ENCODE measurements at regions not wholly inside any gene's neighbourhood (a gene's known extent, or its start where the extent isn't known, plus 50 kb on each side); places are given as distances from the start of the nearest gene placed in this dataset.
"Not testable (repeated sequence)": the region's sequence is repeated elsewhere in the genome, so short reads cannot be mapped to it uniquely, and the experiment has no call there.

GRCh38 chr13:65600702-65601101 lies 1629.4 kb downstream of the PCDH9 start:
- no peak for DNase-seq (ENCODE audit: low read depth in 3 of 3)

DNA sequence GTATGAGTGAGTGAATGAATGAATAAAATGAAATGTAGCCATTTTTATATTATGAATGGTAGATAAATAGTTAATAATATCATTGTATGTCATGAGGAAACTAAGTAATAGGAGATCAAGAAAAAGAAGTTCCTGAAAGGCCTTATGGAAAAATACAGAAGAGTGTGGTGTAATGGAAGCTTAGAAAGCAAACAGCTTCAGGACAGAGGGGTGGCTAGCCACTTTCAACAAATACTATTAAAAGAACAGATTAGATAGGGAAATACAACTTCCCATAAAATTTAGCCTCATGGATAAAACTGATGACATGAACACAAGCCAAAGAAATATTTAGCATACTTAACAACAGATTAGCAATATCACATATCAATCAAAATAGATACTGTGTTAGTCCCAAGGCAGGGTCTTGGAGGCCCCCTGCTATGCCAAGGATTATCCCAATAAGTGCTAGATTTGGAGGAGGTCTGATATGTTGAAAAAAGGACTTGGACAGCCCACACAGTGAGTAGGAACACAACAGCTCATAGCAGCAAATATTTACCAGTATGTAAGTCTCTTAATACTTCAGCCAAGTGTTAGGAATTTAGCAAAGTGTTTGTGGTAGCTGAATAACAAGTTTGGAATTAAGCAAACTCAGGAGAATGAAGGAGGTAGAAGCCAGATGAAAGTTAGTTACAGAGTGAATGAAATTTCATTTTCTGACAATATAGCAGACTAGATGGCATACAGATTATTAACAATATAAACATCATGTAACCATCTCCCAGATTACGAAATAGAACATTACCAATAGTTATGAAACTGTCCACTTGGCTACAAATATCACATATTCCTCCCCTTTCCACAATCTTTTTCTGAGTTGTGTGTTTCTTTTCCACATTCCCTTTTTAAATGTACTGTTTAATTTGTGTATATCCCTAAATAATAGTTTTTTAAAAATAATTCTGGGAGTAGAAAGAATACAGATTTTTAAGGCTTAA lies 1632.0 kb downstream of the PCDH9 start:
- DNase-seq (ENCODE audit: low read depth in 3 of 3), result no peak

- no peak for DNase-seq (ENCODE audit: low read depth in 3 of 3)
Observed at GRCh38 chr13:65595916-65596315, 1634.2 kb downstream of the PCDH9 start.

GRCh38 chr13:65594298-65594781 lies 1635.8 kb downstream of the PCDH9 start:
- DNase-seq (ENCODE audit: low read depth in 3 of 3), result no peak

GRCh38 chr13:65593298-65593874 lies 1636.8 kb downstream of the PCDH9 start:
- no peak for DNase-seq (ENCODE audit: low read depth in 3 of 3)

DNA sequence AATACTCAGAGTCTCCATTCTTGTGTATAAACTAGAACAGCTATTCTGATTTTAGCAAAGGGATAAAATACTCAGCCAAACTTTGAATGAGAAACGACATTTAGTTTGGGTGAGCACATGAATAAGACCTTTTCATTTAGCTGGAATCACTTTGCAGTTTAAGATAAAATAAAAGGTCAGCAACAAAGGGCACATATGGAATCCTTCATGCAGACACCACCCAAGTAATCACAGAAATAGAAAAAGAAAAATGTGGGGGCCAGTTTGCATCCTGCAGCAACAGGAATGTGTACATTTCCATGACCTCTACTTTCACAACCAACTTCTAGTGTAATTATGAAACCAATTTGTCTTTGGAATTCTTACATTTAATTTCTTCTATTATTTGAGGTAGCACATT lies 1637.4 kb downstream of the PCDH9 start:
- DNase-seq (ENCODE audit: low read depth in 3 of 3), result no peak

- DNase-seq (ENCODE audit: low read depth in 3 of 3), result no peak
Observed at GRCh38 chr13:65585346-65585745, 1644.8 kb downstream of the PCDH9 start.

GRCh38 chr13:65584126-65584525 lies 1646.0 kb downstream of the PCDH9 start:
- no peak for DNase-seq (ENCODE audit: low read depth in 3 of 3)

GRCh38 chr13:65582160-65582559 lies 1648.0 kb downstream of the PCDH9 start:
- no peak for DNase-seq (ENCODE audit: low read depth in 3 of 3)

GRCh38 chr13:65564561-65564960 lies 1665.6 kb downstream of the PCDH9 start:
- not testable (repeated sequence) for DNase-seq (ENCODE audit: low read depth in 3 of 3)

DNA sequence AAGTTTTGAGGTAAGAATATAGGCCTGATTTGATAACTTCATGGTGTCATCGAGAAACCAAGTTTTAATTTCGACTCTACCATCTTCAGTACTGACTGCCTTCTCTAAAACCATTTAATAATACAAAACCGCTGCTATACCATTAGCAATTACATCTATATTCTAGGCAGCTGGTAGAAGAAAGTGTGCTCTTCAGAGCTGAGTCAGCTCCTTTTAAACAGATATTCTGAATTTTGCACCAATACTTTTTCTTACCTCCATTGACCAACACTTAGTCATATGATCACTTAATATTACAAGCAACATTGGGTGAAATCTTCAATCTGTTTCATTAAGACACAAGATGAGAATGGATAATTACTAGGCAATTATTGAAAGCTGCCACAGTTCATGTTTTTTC lies 1667.8 kb downstream of the PCDH9 start:
- no peak for DNase-seq (ENCODE audit: low read depth in 3 of 3)

- no peak for DNase-seq (ENCODE audit: low read depth in 3 of 3)
Observed at GRCh38 chr13:65560936-65561335, 1669.2 kb downstream of the PCDH9 start.

DNA sequence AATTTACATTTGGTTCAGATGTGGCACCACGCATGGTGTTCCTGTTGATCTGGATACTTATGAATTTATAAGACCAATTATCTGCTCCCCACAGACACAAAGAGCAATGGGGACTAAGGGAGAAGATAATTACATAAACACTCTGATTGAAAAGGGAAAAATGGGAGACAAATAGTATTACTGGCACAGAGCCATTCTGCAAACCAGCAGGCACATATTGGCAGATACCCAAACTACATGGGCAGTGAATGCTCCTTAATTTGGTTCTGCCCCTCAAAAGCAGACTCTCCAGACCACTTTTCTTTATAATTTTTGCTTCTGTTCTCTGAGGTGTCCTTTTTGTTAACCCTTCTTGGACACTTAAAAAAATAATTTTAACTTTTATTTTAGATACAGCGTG lies 1674.2 kb downstream of the PCDH9 start:
- DNase-seq (ENCODE audit: low read depth in 3 of 3), result no peak

GRCh38 chr13:65553096-65553727 lies 1676.9 kb downstream of the PCDH9 start:
- no peak for DNase-seq (ENCODE audit: low read depth in 3 of 3)

DNA sequence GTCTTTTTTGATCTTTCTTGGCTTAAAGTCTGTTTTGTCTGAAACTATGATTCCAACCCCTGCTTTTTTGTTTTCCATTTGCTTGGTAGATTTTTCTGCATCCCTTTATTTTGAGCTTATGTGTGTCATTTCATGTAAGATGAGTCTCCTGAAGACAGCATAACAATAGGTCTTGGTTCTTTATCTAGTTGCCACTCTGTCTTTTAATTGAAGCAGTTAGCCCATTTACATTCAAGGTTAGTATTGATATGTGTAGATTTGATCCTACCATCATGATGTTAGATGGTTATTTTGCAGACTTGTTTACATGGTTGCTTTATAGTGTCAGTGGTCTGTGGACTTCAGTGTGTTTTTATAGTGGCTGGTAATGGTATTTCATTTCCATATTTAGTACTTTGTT lies 1678.9 kb downstream of the PCDH9 start:
- no peak for DNase-seq (ENCODE audit: low read depth in 3 of 3)

- DNase-seq (ENCODE audit: low read depth in 3 of 3), result no peak
Observed at GRCh38 chr13:65540175-65540574, 1690.0 kb downstream of the PCDH9 start.

DNA sequence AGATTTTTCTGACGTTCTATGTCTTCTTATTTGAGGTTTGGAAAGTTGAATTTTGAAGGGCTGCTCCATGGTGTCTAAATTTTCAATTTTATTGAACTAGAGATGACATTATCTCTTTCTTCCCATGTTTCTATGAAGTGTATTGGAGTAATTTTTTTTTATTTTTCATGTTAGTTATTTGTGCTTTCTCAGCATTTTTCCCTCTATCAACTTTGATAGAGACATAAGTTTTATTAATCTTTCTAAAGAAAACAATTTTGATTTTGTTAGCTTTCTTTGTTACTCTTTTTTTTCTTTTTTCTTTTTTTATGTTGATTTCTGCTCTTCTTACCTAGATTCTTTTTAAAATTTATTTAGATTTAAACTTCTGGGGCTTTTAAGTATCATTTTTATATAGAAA lies 1694.8 kb downstream of the PCDH9 start:
- DNase-seq (ENCODE audit: low read depth in 3 of 3), result no peak

GRCh38 chr13:65532231-65532630 lies 1697.9 kb downstream of the PCDH9 start:
- no peak for DNase-seq (ENCODE audit: low read depth in 3 of 3)

DNA sequence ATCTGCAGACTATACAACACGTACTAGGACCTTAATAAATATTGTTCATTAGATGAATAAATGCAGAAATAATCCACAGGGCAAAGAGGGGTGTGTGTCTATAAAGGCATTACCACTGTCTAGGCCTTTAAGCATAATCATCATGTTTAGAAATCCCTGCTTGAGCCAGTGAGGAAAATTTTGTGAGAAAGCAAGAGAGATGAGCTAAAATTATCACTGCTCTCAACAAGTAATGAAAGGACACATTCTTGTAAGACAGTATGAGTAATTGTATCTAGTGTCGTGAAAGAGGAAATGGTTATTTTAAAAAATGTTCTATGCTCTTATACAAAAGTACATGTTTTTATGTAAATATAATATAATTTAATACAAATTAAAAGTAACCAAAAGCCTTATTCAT lies 1699.4 kb downstream of the PCDH9 start:
- no peak for DNase-seq (ENCODE audit: low read depth in 3 of 3)

GRCh38 chr13:65529541-65529940 lies 1700.6 kb downstream of the PCDH9 start:
- no peak for DNase-seq (ENCODE audit: low read depth in 3 of 3)

DNA sequence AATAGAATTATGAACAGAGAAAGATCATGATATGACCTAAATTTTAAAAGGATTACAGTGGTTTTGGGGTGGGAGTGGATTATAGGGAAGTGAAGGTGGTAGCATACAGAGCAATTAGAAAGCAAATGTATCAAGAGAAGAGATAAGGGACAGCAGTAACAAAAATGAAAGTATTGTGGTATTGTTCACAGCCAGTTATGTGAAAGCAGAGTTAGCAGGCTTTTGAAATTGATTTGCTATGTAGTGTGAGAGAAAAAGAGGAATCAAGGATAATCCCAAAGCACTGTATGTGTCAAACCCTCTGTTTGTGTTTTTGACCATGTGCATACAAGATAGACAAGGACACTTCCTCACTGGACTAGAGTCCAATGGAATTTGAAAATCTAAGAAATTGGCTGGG lies 1721.4 kb downstream of the PCDH9 start:
- DNase-seq (ENCODE audit: low read depth in 3 of 3), result no peak

- no peak for DNase-seq (ENCODE audit: low read depth in 3 of 3)
Observed at GRCh38 chr13:65508338-65508737, 1721.8 kb downstream of the PCDH9 start.

DNA sequence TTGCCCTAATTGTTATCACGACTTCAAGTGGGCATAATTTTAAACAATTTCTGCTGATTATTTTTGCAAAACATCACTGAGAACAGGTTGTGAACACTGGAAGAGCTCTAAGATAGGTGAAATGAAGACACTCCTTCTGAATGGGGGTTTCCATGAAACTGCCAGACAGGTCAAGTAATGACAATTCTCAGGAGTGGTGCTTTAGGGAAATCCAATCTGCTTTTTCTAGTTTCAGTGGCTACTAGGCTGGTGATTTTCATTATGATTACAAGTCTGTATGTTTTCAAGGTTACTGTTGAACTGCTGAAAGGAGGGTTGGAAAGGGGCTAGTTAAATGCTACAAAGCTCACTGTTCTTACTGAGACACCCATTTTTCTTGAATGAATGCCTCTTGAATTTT lies 1724.2 kb downstream of the PCDH9 start:
- no peak for DNase-seq (ENCODE audit: low read depth in 3 of 3)
